ENCODE measurements at regions not wholly inside any gene's neighbourhood (a gene's known extent, or its start where the extent isn't known, plus 50 kb on each side); places are given as distances from the start of the nearest gene placed in this dataset.

DNA sequence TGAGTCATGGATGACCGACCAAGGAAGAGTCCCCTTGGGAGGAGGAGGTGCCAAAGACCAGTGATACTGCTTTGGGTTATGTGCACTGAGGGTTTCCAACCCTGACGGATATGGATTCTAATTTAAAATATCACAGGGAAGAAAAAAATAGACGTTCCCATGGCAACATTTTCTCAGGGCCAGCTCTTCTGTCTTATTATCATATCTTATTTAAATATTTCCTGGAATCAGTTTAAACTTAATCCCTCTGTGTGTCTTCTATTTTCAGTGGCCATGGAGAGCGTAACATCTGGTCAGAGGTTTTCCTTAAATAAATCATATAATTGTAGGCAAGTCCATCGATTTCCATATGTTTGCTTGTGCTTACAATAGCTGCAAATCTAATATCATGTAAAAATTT lies 205.4 kb upstream of the FMN2 start:
- 93% methylated on average over 5 of the region's 5 CpGs for WGBS (ENCODE audit: low lambda C conversion rate, missing lambda C conversion rate)

DNA sequence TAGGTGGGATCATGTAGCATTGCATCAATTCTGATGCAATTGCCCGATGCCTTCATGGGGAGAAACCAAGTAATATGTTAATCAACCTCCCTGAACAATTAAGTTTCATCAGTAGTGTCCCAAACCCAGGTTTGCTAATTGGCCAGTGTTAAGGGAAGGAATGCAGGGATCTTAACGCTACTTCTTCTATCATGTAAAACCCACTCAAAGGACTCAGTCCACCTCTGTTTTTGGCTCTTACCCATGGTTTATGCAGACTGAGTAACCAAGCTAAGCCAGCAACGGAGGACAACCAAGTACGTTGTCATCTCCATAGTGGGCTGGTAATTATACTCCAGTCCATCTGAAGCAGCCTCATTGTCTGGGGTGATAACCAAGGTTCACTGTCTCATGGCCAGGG lies 203.0 kb upstream of the FMN2 start:
- H3K4me1 ChIP-seq (ENCODE audit: insufficient read depth) = peaks cover 6% of the 10 kb centered on the region
- 92% methylated on average over 4 of the region's 4 CpGs for WGBS (ENCODE audit: low lambda C conversion rate, missing lambda C conversion rate)

More for the DNA sequence above, 205.4 kb upstream of the FMN2 start:
- H3K9me3 ChIP-seq (ENCODE audit: low read depth) = no peaks in the 10 kb centered on the region
- H3K4me1 ChIP-seq (ENCODE audit: insufficient read depth) = no peaks in the 10 kb centered on the region
- H3K27ac ChIP-seq = no peak overlapping the region
- no peak overlapping the region for H3K4me3 ChIP-seq
- H4K20me1 ChIP-seq (ENCODE audit: insufficient read depth, poor library complexity, severe bottlenecking) = no peaks in the 10 kb centered on the region
- H3K36me3 ChIP-seq (replicated peaks; ENCODE audit: insufficient read depth, low read depth) = no peaks in the 10 kb centered on the region
- H2AFZ ChIP-seq = no peak overlapping the region
- no peak for DNase-seq (ENCODE audit: low spot score)
- no peaks in the 10 kb centered on the region for H3K79me2 ChIP-seq
- no peak overlapping the region for H3K4me2 ChIP-seq
- no peak for TF ChIP-seq EZH2phosphoT487 (IDR thresholded peaks at IDR 0.05; ENCODE audit: low read depth, severe bottlenecking, unreplicated experiment)
- no peaks in the 10 kb centered on the region for H3K27me3 ChIP-seq
- no peaks in the 10 kb centered on the region for H3K9me2 ChIP-seq (replicated peaks; ENCODE audit: insufficient read depth)

DNA sequence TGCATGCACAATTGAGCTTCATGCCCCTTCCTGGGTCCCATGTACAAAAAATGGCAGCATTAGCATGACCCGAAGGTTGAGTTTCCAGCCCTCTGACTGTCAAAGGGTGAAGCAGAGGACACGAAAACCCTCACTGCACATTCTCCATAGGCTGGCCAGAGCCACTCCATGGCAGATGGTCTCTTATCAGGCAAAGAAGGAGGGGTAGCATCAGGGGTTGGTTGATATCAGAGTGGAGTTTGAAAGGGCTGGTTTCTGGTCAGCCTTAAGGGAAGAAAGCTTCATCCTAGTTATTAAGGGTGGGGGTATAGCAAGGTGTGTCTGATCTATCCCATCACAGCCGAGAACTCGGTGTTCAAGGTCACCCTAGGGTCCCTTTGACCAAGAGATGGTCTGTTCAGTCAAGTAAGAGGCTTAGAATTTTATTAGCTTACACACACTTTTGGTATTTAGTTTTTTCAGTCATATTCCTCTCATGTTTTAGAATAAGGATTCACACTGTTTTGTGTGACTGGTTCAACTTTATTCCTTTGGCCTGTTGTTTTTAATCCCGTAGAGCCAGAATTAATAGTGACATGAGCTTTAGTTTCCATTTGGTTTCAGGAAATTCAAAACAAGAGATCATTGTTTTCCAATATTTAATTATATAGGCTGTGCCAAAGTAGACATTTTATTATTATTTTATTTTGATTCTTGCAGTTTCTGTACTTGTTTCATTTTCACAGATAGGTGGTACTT lies 199.9 kb upstream of the FMN2 start:
- Histone ChIP-seq H3K9me3 (ENCODE audit: low read depth) (no peaks in the 10 kb centered on the region), H3K27me3 (no peaks in the 10 kb centered on the region), H3K4me3 (no peak overlapping the region), H3K4me1 (ENCODE audit: insufficient read depth) (peaks cover 6% of the 10 kb centered on the region), H3K79me2 (no peaks in the 10 kb centered on the region), H3K36me3 (replicated peaks; ENCODE audit: insufficient read depth, low read depth) (no peaks in the 10 kb centered on the region), H3K27ac (no peak overlapping the region), H3K4me2 (no peak overlapping the region), H4K20me1 (ENCODE audit: insufficient read depth, poor library complexity, severe bottlenecking) (no peaks in the 10 kb centered on the region), H2AFZ (no peak overlapping the region), H3K9me2 (replicated peaks; ENCODE audit: insufficient read depth) (no peaks in the 10 kb centered on the region)
- WGBS (ENCODE audit: low lambda C conversion rate, missing lambda C conversion rate) = 86% methylated on average over 5 of the region's 5 CpGs
- no peak for DNase-seq (ENCODE audit: low spot score)
- no peak for TF ChIP-seq EZH2 (IDR thresholded peaks at IDR 0.05; ENCODE audit: borderline replicate concordance)
- TF ChIP-seq EZH2phosphoT487 (IDR thresholded peaks at IDR 0.05; ENCODE audit: low read depth, severe bottlenecking, unreplicated experiment) = no peak
- TF ChIP-seq, protein P1, sequence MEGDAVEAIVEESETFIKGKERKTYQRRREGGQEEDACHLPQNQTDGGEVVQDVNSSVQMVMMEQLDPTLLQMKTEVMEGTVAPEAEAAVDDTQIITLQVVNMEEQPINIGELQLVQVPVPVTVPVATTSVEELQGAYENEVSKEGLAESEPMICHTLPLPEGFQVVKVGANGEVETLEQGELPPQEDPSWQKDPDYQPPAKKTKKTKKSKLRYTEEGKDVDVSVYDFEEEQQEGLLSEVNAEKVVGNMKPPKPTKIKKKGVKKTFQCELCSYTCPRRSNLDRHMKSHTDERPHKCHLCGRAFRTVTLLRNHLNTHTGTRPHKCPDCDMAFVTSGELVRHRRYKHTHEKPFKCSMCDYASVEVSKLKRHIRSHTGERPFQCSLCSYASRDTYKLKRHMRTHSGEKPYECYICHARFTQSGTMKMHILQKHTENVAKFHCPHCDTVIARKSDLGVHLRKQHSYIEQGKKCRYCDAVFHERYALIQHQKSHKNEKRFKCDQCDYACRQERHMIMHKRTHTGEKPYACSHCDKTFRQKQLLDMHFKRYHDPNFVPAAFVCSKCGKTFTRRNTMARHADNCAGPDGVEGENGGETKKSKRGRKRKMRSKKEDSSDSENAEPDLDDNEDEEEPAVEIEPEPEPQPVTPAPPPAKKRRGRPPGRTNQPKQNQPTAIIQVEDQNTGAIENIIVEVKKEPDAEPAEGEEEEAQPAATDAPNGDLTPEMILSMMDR (IDR thresholded peaks at IDR 0.05; ENCODE audit: poor library complexity) = no peak

More for the DNA sequence above, 203.0 kb upstream of the FMN2 start:
- TF ChIP-seq EZH2phosphoT487 (IDR thresholded peaks at IDR 0.05; ENCODE audit: low read depth, severe bottlenecking, unreplicated experiment) = no peak
- TF ChIP-seq, protein P1 (IDR thresholded peaks at IDR 0.05; ENCODE audit: poor library complexity) = no peak
- TF ChIP-seq EZH2 (IDR thresholded peaks at IDR 0.05; ENCODE audit: borderline replicate concordance) = no peak
- Histone ChIP-seq H3K36me3 (replicated peaks; ENCODE audit: insufficient read depth, low read depth) (no peaks in the 10 kb centered on the region), H3K4me2 (no peak overlapping the region), H3K9me3 (ENCODE audit: low read depth) (no peaks in the 10 kb centered on the region), H2AFZ (no peak overlapping the region), H3K9me2 (replicated peaks; ENCODE audit: insufficient read depth) (no peaks in the 10 kb centered on the region), H4K20me1 (ENCODE audit: insufficient read depth, poor library complexity, severe bottlenecking) (no peaks in the 10 kb centered on the region), H3K27ac (no peak overlapping the region), H3K4me3 (no peak overlapping the region), H3K27me3 (no peaks in the 10 kb centered on the region), H3K79me2 (no peaks in the 10 kb centered on the region)
- no peak for DNase-seq (ENCODE audit: low spot score)

DNA sequence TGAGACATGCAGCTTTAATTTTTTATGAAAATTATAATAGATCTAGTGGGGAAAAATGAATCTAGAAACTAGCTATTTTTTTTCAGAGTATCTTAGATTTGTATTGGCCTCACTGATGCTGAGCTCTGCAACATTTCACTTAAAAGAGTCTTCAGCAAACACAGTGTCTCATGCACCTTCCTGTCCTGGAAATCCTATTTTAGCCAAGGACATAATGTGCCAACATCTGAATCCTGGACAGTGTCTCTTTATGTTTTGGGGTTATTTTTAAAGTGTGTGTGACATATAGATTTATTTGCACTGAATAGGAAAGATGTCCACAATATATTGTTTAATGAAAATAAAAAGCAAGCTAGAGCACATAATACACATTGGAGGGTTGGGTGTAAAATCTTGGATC lies 199.1 kb upstream of the FMN2 start:
- TF ChIP-seq EZH2 (IDR thresholded peaks at IDR 0.05; ENCODE audit: borderline replicate concordance) (no peak), EZH2phosphoT487 (IDR thresholded peaks at IDR 0.05; ENCODE audit: low read depth, severe bottlenecking, unreplicated experiment) (no peak)
- TF ChIP-seq, protein P1 (IDR thresholded peaks at IDR 0.05; ENCODE audit: poor library complexity) = no peak
- Histone ChIP-seq H3K36me3 (replicated peaks; ENCODE audit: insufficient read depth, low read depth) (no peaks in the 10 kb centered on the region), H2AFZ (no peak overlapping the region), H3K9me3 (ENCODE audit: low read depth) (no peaks in the 10 kb centered on the region), H3K27ac (no peak overlapping the region), H3K27me3 (no peaks in the 10 kb centered on the region), H4K20me1 (ENCODE audit: insufficient read depth, poor library complexity, severe bottlenecking) (no peaks in the 10 kb centered on the region), H3K4me1 (ENCODE audit: insufficient read depth) (peaks cover 8% of the 10 kb centered on the region), H3K9me2 (replicated peaks; ENCODE audit: insufficient read depth) (no peaks in the 10 kb centered on the region), H3K4me3 (no peak overlapping the region), H3K79me2 (no peaks in the 10 kb centered on the region), H3K4me2 (no peak overlapping the region)
- no peak for DNase-seq (ENCODE audit: low spot score)

Measured in hepatocyte (in vitro differentiated cells).